HEK293 (cell line): ENCODE measurements at regions not wholly inside any gene's neighbourhood (a gene's known extent, or its start where the extent isn't known, plus 50 kb on each side); places are given as distances from the start of the nearest gene placed in this dataset.

Experiments used
- CTCF ChIP-seq: fragments of 450-650 bp; formaldehyde crosslinking; IDR thresholded peaks from 2 replicates; pipeline ENCODE4 v1.5.1; 2016; ENCODE audit warnings: missing biosample characterization, missing genetic modification characterization
- HOXA7 ChIP-seq: sonication (generic); formaldehyde crosslinking; IDR thresholded peaks from 2 replicates; pipeline ENCODE4 v1.8.1; 2022; ENCODE audit warnings: missing genetic modification reagents, borderline replicate concordance
- SP3 ChIP-seq: fragments of 450-650 bp; formaldehyde crosslinking; IDR thresholded peaks from 2 replicates; pipeline ENCODE4 v1.5.1; 2016; ENCODE audit warnings: missing biosample characterization, missing genetic modification characterization
- ZBTB7A ChIP-seq: fragments of 450-650 bp; formaldehyde crosslinking; IDR thresholded peaks from 2 replicates; pipeline ENCODE4 v1.5.1; 2016; ENCODE audit warnings: low read depth, missing biosample characterization, missing genetic modification characterization
- ZEB2 ChIP-seq: fragments of 450-650 bp; formaldehyde crosslinking; IDR thresholded peaks from 2 replicates; pipeline ENCODE4 v1.5.1; 2016; ENCODE audit warnings: missing biosample characterization, missing genetic modification characterization
- ZNF175 ChIP-seq: fragments of 450-650 bp; formaldehyde crosslinking; IDR thresholded peaks from 2 replicates; pipeline ENCODE4 v1.5.1; 2016; ENCODE audit warnings: missing biosample characterization, missing genetic modification characterization
- ZNF660 ChIP-seq: fragments of 450-650 bp; IDR thresholded peaks from 2 replicates; pipeline ENCODE4 v1.5.1; 2018; ENCODE audit warnings: missing biosample characterization, mild to moderate bottlenecking, missing genetic modification characterization
- ZNF747 ChIP-seq: fragments of 450-650 bp; formaldehyde crosslinking; IDR thresholded peaks from 2 replicates; pipeline ENCODE4 v1.5.1; 2016; ENCODE audit warnings: missing biosample characterization, missing genetic modification characterization
- ZSCAN18 ChIP-seq: fragments of 450-650 bp; formaldehyde crosslinking; IDR thresholded peaks from 2 replicates; pipeline ENCODE4 v1.5.1; 2016; ENCODE audit warnings: missing biosample characterization, missing genetic modification characterization

- TF ChIP-seq ZBTB7A (tag by site-specific recombination) (no peak), ZNF175 (tag by site-specific recombination) (no peak), CTCF (tag by site-specific recombination) (no peak), HOXA7 (no peak), ZSCAN18 (tag by site-specific recombination) (no peak), ZNF747 (tag by site-specific recombination) (no peak), ZEB2 (tag by site-specific recombination) (no peak), SP3 (tag by site-specific recombination) (no peak), ZNF660 (tag by site-specific recombination) (no peak)
Measured at GRCh38 chr3:46576-46975, 150.0 kb upstream of the CHL1 start.
